AG10803 (cell line): ENCODE measurements at regions not wholly inside any gene's neighbourhood (a gene's known extent, or its start where the extent isn't known, plus 50 kb on each side); places are given as distances from the start of the nearest gene placed in this dataset.

Source experiments
- DNase-seq: peaks from one replicate; pipeline ENCODE4 v3.0.0; 2010; ENCODE audit warnings: low read depth
- H3K4me3 ChIP-seq: 2 replicates; pipeline ENCODE4 v1.5.1; 2011; ENCODE audit warnings: mild to moderate bottlenecking, low read length, control low read depth
- CTCF ChIP-seq: conservative IDR thresholded peaks from 2 replicates; pipeline ENCODE4 v1.5.1; 2011; ENCODE audit warnings: mild to moderate bottlenecking, low read length, control low read depth, inconsistent platforms

- H3K4me3 ChIP-seq = no peak overlapping the region
- DNase-seq = no peak
- TF ChIP-seq CTCF = no peak
Measured at GRCh38 chr11:11177156-11177808, 175.8 kb downstream of the CSNK2A3 start.

GRCh38 chr11:11173316-11174025, 179.6 kb downstream of the CSNK2A3 start:
- no peak for DNase-seq
- H3K4me3 ChIP-seq = no peak overlapping the region
- TF ChIP-seq CTCF = no peak

GRCh38 chr11:11171854-11172253, 181.2 kb downstream of the CSNK2A3 start:
- no peak for TF ChIP-seq CTCF
- H3K4me3 ChIP-seq = no peak overlapping the region
- DNase-seq = no peak

GRCh38 chr11:11171285-11171684, 181.8 kb downstream of the CSNK2A3 start:
- no peak overlapping the region for H3K4me3 ChIP-seq
- no peak for DNase-seq
- no peak for TF ChIP-seq CTCF

GRCh38 chr11:11170352-11171084, 182.5 kb downstream of the CSNK2A3 start:
- H3K4me3 ChIP-seq = no peak overlapping the region
- no peak for DNase-seq
- no peak for TF ChIP-seq CTCF

- no peak for DNase-seq
- no peak overlapping the region for H3K4me3 ChIP-seq
- no peak for TF ChIP-seq CTCF
Measured at GRCh38 chr11:11169715-11170351, 183.2 kb downstream of the CSNK2A3 start.
